ENCODE measurements at regions not wholly inside any gene's neighbourhood (a gene's known extent, or its start where the extent isn't known, plus 50 kb on each side); places are given as distances from the start of the nearest gene placed in this dataset.
"Not testable (repeated sequence)": the region's sequence is repeated elsewhere in the genome, so short reads cannot be mapped to it uniquely, and the experiment has no call there.

- not testable (repeated sequence) for TF ChIP-seq EP300, CTCF, POLR2A (IDR thresholded peaks at IDR 0.05)
Measured at GRCh38 chr15:59785981-59786380, 96.9 kb upstream of the BNIP2 start.

Data from tibial nerve (tissue), 4 donors.